Osteoblast (primary cell): ENCODE measurements at regions not wholly inside any gene's neighbourhood (a gene's known extent, or its start where the extent isn't known, plus 50 kb on each side); places are given as distances from the start of the nearest gene placed in this dataset.

Experiments used
- DNase-seq: peaks from one replicate; pipeline ENCODE4 v3.0.0; 2011; ENCODE audit warnings: low spot score, mixed read lengths; ENCODE audit not compliant: insufficient read length; ENCODE audit errors: missing footprints
- H2AFZ ChIP-seq: 2 replicates; pipeline ENCODE4 v1.6.0; 2011; ENCODE audit warnings: mild to moderate bottlenecking, low read length
- H3K27ac ChIP-seq: 2 replicates; pipeline ENCODE4 v1.5.1; 2011; ENCODE audit warnings: mild to moderate bottlenecking, low read depth, low read length, moderate library complexity
- H3K27me3 ChIP-seq: 2 replicates; pipeline ENCODE4 v1.6.0; 2012; ENCODE audit warnings: mild to moderate bottlenecking, control low read depth, inconsistent platforms, low read length, moderate library complexity; ENCODE audit not compliant: insufficient read depth
- H3K36me3 ChIP-seq: 2 replicates; pipeline ENCODE4 v1.5.1; 2011; ENCODE audit warnings: mild to moderate bottlenecking, low read length, control low read depth, moderate library complexity; ENCODE audit not compliant: insufficient read depth
- H3K4me1 ChIP-seq: 2 replicates; pipeline ENCODE4 v1.5.1; 2011; ENCODE audit warnings: mild to moderate bottlenecking, low read length, control low read depth, moderate library complexity; ENCODE audit not compliant: insufficient read depth
- H3K4me2 ChIP-seq: 2 replicates; pipeline ENCODE4 v1.6.0; 2011; ENCODE audit warnings: mild to moderate bottlenecking, low read length; ENCODE audit not compliant: insufficient read depth
- H3K4me3 ChIP-seq: fragments of 200-600 bp; sonication (generic); 3 replicates; pipeline ENCODE4 v1.5.1; 2012; ENCODE audit warnings: mild to moderate bottlenecking, low read length, inconsistent platforms; ENCODE audit not compliant: insufficient read depth
- H3K79me2 ChIP-seq: 2 replicates; pipeline ENCODE4 v1.6.0; 2012; ENCODE audit warnings: mild to moderate bottlenecking, low read length, control low read depth, inconsistent platforms; ENCODE audit not compliant: insufficient read depth
- H3K9me3 ChIP-seq: 2 replicates; pipeline ENCODE4 v1.5.1; 2011; ENCODE audit warnings: low read depth, low read length, control low read depth
- H4K20me1 ChIP-seq: 2 replicates; pipeline ENCODE4 v1.6.0; 2012; ENCODE audit warnings: mild to moderate bottlenecking, low read length, control low read depth; ENCODE audit not compliant: insufficient read depth
- TF ChIP-seq, protein P1 (sequence below): IDR thresholded peaks from 2 replicates; pipeline ENCODE4 v1.5.1; 2011; ENCODE audit warnings: mild to moderate bottlenecking, low read depth, low read length, moderate library complexity; ENCODE audit errors: extremely low read depth

DNA sequence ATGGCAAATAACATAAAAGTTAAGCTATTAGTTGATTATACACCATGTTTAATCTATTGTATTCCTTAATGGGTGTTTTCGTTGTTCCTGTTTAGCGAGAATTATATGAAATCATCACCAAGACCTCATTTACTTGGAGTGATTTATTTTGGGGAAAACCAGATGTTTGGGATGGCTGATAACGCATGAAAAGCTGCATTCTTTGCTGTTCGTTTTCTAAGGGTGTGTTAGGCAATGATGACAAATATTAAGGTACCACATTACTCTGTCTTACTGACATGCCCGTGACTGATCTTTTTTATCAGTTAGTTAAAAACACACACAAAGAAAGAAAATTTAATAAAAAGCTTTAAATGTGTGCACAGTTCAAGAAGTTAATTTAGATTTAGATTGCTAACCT, 176.4 kb downstream of the ZFP64 start:
- no peak for DNase-seq
- H3K4me1 ChIP-seq: no peaks in the 10 kb centered on the region
- no peak overlapping the region for H3K4me3 ChIP-seq
- H3K27ac ChIP-seq: no peak overlapping the region
- no peak overlapping the region for H2AFZ ChIP-seq
- TF ChIP-seq, protein P1, sequence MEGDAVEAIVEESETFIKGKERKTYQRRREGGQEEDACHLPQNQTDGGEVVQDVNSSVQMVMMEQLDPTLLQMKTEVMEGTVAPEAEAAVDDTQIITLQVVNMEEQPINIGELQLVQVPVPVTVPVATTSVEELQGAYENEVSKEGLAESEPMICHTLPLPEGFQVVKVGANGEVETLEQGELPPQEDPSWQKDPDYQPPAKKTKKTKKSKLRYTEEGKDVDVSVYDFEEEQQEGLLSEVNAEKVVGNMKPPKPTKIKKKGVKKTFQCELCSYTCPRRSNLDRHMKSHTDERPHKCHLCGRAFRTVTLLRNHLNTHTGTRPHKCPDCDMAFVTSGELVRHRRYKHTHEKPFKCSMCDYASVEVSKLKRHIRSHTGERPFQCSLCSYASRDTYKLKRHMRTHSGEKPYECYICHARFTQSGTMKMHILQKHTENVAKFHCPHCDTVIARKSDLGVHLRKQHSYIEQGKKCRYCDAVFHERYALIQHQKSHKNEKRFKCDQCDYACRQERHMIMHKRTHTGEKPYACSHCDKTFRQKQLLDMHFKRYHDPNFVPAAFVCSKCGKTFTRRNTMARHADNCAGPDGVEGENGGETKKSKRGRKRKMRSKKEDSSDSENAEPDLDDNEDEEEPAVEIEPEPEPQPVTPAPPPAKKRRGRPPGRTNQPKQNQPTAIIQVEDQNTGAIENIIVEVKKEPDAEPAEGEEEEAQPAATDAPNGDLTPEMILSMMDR: no peak
- no peaks in the 10 kb centered on the region for H3K36me3 ChIP-seq
- H3K79me2 ChIP-seq: no peaks in the 10 kb centered on the region
- H3K9me3 ChIP-seq: no peaks in the 10 kb centered on the region
- H4K20me1 ChIP-seq: no peaks in the 10 kb centered on the region
- H3K27me3 ChIP-seq: no peaks in the 10 kb centered on the region
- H3K4me2 ChIP-seq: no peak overlapping the region

- TF ChIP-seq, protein P1: no peak
- no peak overlapping the region for H3K27ac ChIP-seq
- H3K4me3 ChIP-seq: no peak overlapping the region
- no peak for DNase-seq
- H3K9me3 ChIP-seq: no peaks in the 10 kb centered on the region
- no peak overlapping the region for H3K4me2 ChIP-seq
- no peaks in the 10 kb centered on the region for H3K36me3 ChIP-seq
- no peaks in the 10 kb centered on the region for H3K27me3 ChIP-seq
- no peaks in the 10 kb centered on the region for H3K4me1 ChIP-seq
- no peak overlapping the region for H2AFZ ChIP-seq
- no peaks in the 10 kb centered on the region for H3K79me2 ChIP-seq
- no peaks in the 10 kb centered on the region for H4K20me1 ChIP-seq
These were observed 179.5 kb downstream of the ZFP64 start for GRCh38 chr20:52012079-52012478.

GRCh38 chr20:52011093-52011492, 180.5 kb downstream of the ZFP64 start:
- TF ChIP-seq, protein P1: no peak
- H3K4me1 ChIP-seq: no peaks in the 10 kb centered on the region
- H3K4me2 ChIP-seq: no peak overlapping the region
- no peaks in the 10 kb centered on the region for H4K20me1 ChIP-seq
- H3K4me3 ChIP-seq: no peak overlapping the region
- H3K27ac ChIP-seq: no peak overlapping the region
- no peaks in the 10 kb centered on the region for H3K79me2 ChIP-seq
- no peak for DNase-seq
- no peaks in the 10 kb centered on the region for H3K27me3 ChIP-seq
- H2AFZ ChIP-seq: no peak overlapping the region
- H3K36me3 ChIP-seq: no peaks in the 10 kb centered on the region
- no peaks in the 10 kb centered on the region for H3K9me3 ChIP-seq

DNA sequence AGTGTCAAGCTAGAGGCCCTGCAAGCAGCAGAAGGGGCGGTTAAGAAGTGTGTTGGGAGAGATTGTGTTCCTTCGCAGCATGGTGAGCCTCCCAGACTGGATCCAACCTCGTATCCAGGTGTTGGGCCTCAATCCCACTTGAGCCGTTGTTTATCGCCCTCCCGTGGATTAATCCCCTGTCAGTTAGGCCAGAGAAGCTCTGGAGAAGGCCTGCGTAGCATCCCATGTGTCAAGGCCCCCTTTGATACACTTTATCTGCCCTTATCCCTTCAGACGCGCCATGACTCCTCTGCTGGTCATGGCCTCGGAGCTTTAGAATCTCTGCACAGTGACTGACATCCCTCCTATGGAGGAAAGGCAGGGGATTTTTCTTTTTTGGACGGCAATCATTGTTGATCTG, 181.0 kb downstream of the ZFP64 start:
- Histone ChIP-seq H3K9me3 (no peaks in the 10 kb centered on the region), H3K4me2 (no peak overlapping the region), H3K27me3 (no peaks in the 10 kb centered on the region), H3K4me3 (no peak overlapping the region), H2AFZ (no peak overlapping the region), H3K79me2 (no peaks in the 10 kb centered on the region), H3K4me1 (peaks cover 2% of the 10 kb centered on the region), H3K27ac (no peak overlapping the region), H4K20me1 (no peaks in the 10 kb centered on the region), H3K36me3 (no peaks in the 10 kb centered on the region)
- DNase-seq: no peak
- TF ChIP-seq, protein P1: no peak
